GM12878 (cell line): ENCODE measurements at regions not wholly inside any gene's neighbourhood (a gene's known extent, or its start where the extent isn't known, plus 50 kb on each side); places are given as distances from the start of the nearest gene placed in this dataset.

Experiments used
- ATAC-seq: fragments of 200-7000 bp; cut with Tn5 transposase; 3 replicates; pipeline ENCODE4 v1.9.1; 2020; ENCODE audit warnings: mild to moderate bottlenecking, moderate library complexity
- BruUV-seq: library from RNA; stranded (reverse); fragments of 400-500 nt; replicated peaks from 2 replicates; lab custom pipeline; 2021; lab: Mats Ljungman, UMichigan
- CTCF ChIA-PET: fragments of 300-600 bp; sonication (Branson Sonifier 250); formaldehyde crosslinking; extraction: SDS; loops from one replicate; lab custom pipeline; 2021; ENCODE audit warnings: inconsistent platforms; lab: Yijun Ruan, JAX
- POLR2A ChIA-PET: fragments of 350-600 bp; formaldehyde crosslinking; extraction: SDS; loops from one replicate; lab custom pipeline; 2021; ENCODE audit warnings: inconsistent platforms; lab: Charles Lee
- RAD21 ChIA-PET: fragments of 300-600 bp; sonication (Branson Sonifier 250); formaldehyde crosslinking; loops from one replicate; lab custom pipeline; 2023; ENCODE audit warnings: antibody characterized with exemption; ENCODE audit not compliant: unreplicated experiment; lab: Charles Lee
- SMC1A ChIA-PET: fragments of 300-600 bp; sonication (Branson Sonifier 250); formaldehyde crosslinking; loops from one replicate; lab custom pipeline; 2023; ENCODE audit not compliant: unreplicated experiment, uncharacterized antibody; lab: Charles Lee
- DNase-seq: peaks from one replicate; pipeline ENCODE4 v3.0.0-alpha.2; 2011; ENCODE audit warnings: low read depth, low spot score
- FAIRE-seq: peaks from 3 replicates; lab custom pipeline; 2011; peaks lifted over from hg19 to GRCh38; lab: Jason Lieb, UNC
- H2AFZ ChIP-seq: 2 replicates; pipeline ENCODE4 v1.6.0; 2011; ENCODE audit warnings: low read depth, low read length, control low read depth; ENCODE audit not compliant: control insufficient read depth
- H3K27ac ChIP-seq: 2 replicates; pipeline ENCODE4 v1.5.1; 2011; ENCODE audit warnings: control low read depth; ENCODE audit not compliant: control insufficient read depth, insufficient read depth
- H3K27me3 ChIP-seq, 2 experiments: replicated peaks in 1 of 2; 2 replicates each; pipeline versions ENCODE4 v1.6.0 to v1.6.1; 2011; ENCODE audit warnings: low read length in 1 of 2; ENCODE audit not compliant: control insufficient read depth in 2 of 2, insufficient read depth in 2 of 2
- H3K36me3 ChIP-seq, 2 experiments: 2 replicates each; pipeline ENCODE4 v1.5.1; 2011; ENCODE audit warnings: low read length in 1 of 2; ENCODE audit not compliant: control insufficient read depth in 2 of 2, insufficient read depth in 2 of 2
- H3K4me1 ChIP-seq: 2 replicates; pipeline ENCODE4 v1.6.1; 2011; ENCODE audit warnings: mild to moderate bottlenecking, low read length, moderate library complexity, mixed read lengths; ENCODE audit not compliant: control insufficient read depth, insufficient read depth
- H3K4me2 ChIP-seq: 2 replicates; pipeline ENCODE4 v1.6.0; 2011; ENCODE audit warnings: control low read depth; ENCODE audit not compliant: control insufficient read depth, insufficient read depth
- H3K4me3 ChIP-seq: fragments of 200-600 bp; sonication (generic); 2 replicates; pipeline ENCODE4 v1.5.1; 2016
- H3K79me2 ChIP-seq: 2 replicates; pipeline ENCODE4 v1.6.0; 2011; ENCODE audit warnings: low read length; ENCODE audit not compliant: control insufficient read depth, insufficient read depth
- H3K9ac ChIP-seq: 2 replicates; pipeline ENCODE4 v1.8.0; 2011; ENCODE audit warnings: low read length, control low read depth, mixed read lengths; ENCODE audit not compliant: control insufficient read depth, insufficient read depth
- H3K9me3 ChIP-seq: replicated peaks from 3 replicates; pipeline ENCODE4 v1.5.1; 2011; ENCODE audit warnings: mild to moderate bottlenecking, low read length; ENCODE audit not compliant: control insufficient read depth, insufficient read depth
- H4K20me1 ChIP-seq: 2 replicates; pipeline ENCODE4 v1.6.0; 2011; ENCODE audit not compliant: control insufficient read depth, insufficient read depth
- BMI1 ChIP-seq: fragments of 450-650 bp; IDR thresholded peaks from 2 replicates; pipeline ENCODE4 v1.6.1; 2016; ENCODE audit warnings: mild to moderate bottlenecking, moderate library complexity, borderline replicate concordance
- CTCF ChIP-seq, 3 experiments: IDR thresholded peaks in 2 of 3; conservative IDR thresholded peaks in 1 of 3; 2 replicates each; pipeline ENCODE4 v1.5.1; 2011; ENCODE audit warnings: low read depth in 3 of 3, low read length in 3 of 3, mild to moderate bottlenecking in 3 of 3, control low read depth in 2 of 3, moderate library complexity in 2 of 3, inconsistent platforms in 1 of 3, mixed read lengths in 1 of 3; ENCODE audit not compliant: control insufficient read depth in 2 of 3, insufficient read depth in 1 of 3; ENCODE audit errors: extremely low read depth in 1 of 3
- E4F1 ChIP-seq: fragments of 450-650 bp; IDR thresholded peaks from 2 replicates; pipeline ENCODE4 v1.6.1; 2018; ENCODE audit warnings: borderline replicate concordance, mild to moderate bottlenecking; ENCODE audit not compliant: partially characterized antibody
- ELK1 ChIP-seq: IDR thresholded peaks from 2 replicates; pipeline ENCODE4 v1.6.1; 2012; ENCODE audit warnings: low read depth, low read length, improper control_type of control experiment
- ESRRA ChIP-seq: IDR thresholded peaks from 2 replicates; pipeline ENCODE4 v1.6.1; 2012; ENCODE audit warnings: mild to moderate bottlenecking, low read length, improper control_type of control experiment
- EZH2 ChIP-seq: IDR thresholded peaks from 2 replicates; pipeline ENCODE4 v1.6.1; 2012; ENCODE audit warnings: low read depth, mild to moderate bottlenecking, control low read depth, inconsistent platforms, low read length, borderline replicate concordance; ENCODE audit not compliant: control insufficient read depth
- GABPA ChIP-seq: IDR thresholded peaks from 2 replicates; pipeline ENCODE4 v1.6.1; 2014; ENCODE audit warnings: antibody characterized with exemption, low read depth, mild to moderate bottlenecking, inconsistent platforms
- HDAC2 ChIP-seq: fragments of 200-600 bp; sonication (generic); IDR thresholded peaks from 2 replicates; pipeline ENCODE4 v1.6.1; 2017
- POLR2A ChIP-seq: IDR thresholded peaks from 2 replicates; pipeline ENCODE4 v1.6.1; 2011; ENCODE audit warnings: low read depth, mild to moderate bottlenecking, low read length
- RB1 ChIP-seq: fragments of 450-650 bp; formaldehyde crosslinking; IDR thresholded peaks from 2 replicates; pipeline ENCODE4 v1.6.1; 2017; ENCODE audit warnings: mild to moderate bottlenecking, borderline replicate concordance
- SMARCA5 ChIP-seq: fragments of 450-650 bp; IDR thresholded peaks from 2 replicates; pipeline ENCODE4 v1.6.1; 2017; ENCODE audit warnings: mild to moderate bottlenecking
- YY1 ChIP-seq: IDR thresholded peaks from 2 replicates; pipeline ENCODE4 v1.6.1; 2011; ENCODE audit warnings: low read depth, mild to moderate bottlenecking, low read length
- ZNF384 ChIP-seq: IDR thresholded peaks from 2 replicates; pipeline ENCODE4 v1.6.1; 2012; ENCODE audit warnings: low read depth, mild to moderate bottlenecking, low read length, improper control_type of control experiment, borderline replicate concordance
- WGBS: methylation state at CpG from one replicate; pipeline ENCODE4 v1.1.6; 2016; ENCODE audit warnings: low lambda C conversion rate; ENCODE audit not compliant: insufficient replicate concordance, insufficient coverage; ENCODE audit errors: missing lambda C conversion rate; 5-methylcytosine and 5-hydroxymethylcytosine counted together
- in situ Hi-C: fragments of 300-500 bp; cut with MboI; formaldehyde crosslinking; loops from 9 replicates; pipeline ENCODE4 v1.14.3; 2018; ENCODE audit warnings: mixed read lengths
- intact Hi-C: fragments of 100-400 bp; cut with micrococcal nuclease; formaldehyde crosslinking; loops from one replicate; pipeline ENCODE4 v1.14.2; 2022; ENCODE audit not compliant: unreplicated experiment

GRCh38 chr20:56094228-56094627 is 88.9 kb upstream of the CBLN4 start:
- in situ Hi-C loops = no loop called here

GRCh38 chr20:56098981-56099500 is 93.7 kb upstream of the CBLN4 start:
- Histone ChIP-seq H4K20me1 (no peaks in the 10 kb centered on the region), H3K4me2 (no peak overlapping the region), H3K9ac (no peak overlapping the region), H3K36me3 (no peaks in the 10 kb centered on the region), H3K27ac (no peak overlapping the region), H3K4me3 (no peak overlapping the region), H3K9me3 (no peaks in the 10 kb centered on the region; the same call in 2 of the 3 replicates), H2AFZ (no peak overlapping the region), H3K4me1 (no peaks in the 10 kb centered on the region), H3K27me3 (no peaks in the 10 kb centered on the region), H3K79me2 (no peaks in the 10 kb centered on the region)
- ChIA-PET SMC1A (no interaction called here), RAD21 (no interaction called here), CTCF (no interaction called here), POLR2A (no interaction called here)
- FAIRE-seq (no peak), ATAC-seq (no peak), DNase-seq (no peak)
- intact Hi-C loops = no loop called here
- WGBS = 22% methylated on average over 1 of the region's 1 CpG
- BruUV-seq = no TSS peak
- TF ChIP-seq SMARCA5 = no peak
- TF ChIP-seq YY1 = no peak
- TF ChIP-seq ELK1 = no peak
- TF ChIP-seq E4F1 = no peak
- TF ChIP-seq BMI1 = no peak
- TF ChIP-seq HDAC2 = no peak
- TF ChIP-seq GABPA = no peak
- TF ChIP-seq EZH2 = no peak
- no peak for TF ChIP-seq CTCF (IDR thresholded peaks at IDR 0.05 in 2 of 3, conservative IDR thresholded peaks at IDR 0.05 in 1 of 3; ENCODE audit: control insufficient read depth in 2 of 3, extremely low read depth in 1 of 3, insufficient read depth in 1 of 3, low read depth in 3 of 3, low read length in 3 of 3)
- no peak for TF ChIP-seq ESRRA
- in situ Hi-C loops = no loop called here

More at GRCh38 chr20:56094228-56094627, 88.9 kb upstream of the CBLN4 start:
- Histone ChIP-seq H4K20me1 (no peaks in the 10 kb centered on the region), H3K79me2 (no peaks in the 10 kb centered on the region), H3K9ac (no peak overlapping the region), H3K4me3 (no peak overlapping the region), H3K4me2 (no peak overlapping the region), H3K36me3 (no peaks in the 10 kb centered on the region), H3K9me3 (no peaks in the 10 kb centered on the region; the same call in 2 of the 3 replicates), H3K27me3 (no peaks in the 10 kb centered on the region), H2AFZ (no peak overlapping the region), H3K4me1 (no peaks in the 10 kb centered on the region), H3K27ac (no peak overlapping the region)
- CTCF ChIA-PET = no interaction called here
- POLR2A ChIA-PET = no interaction called here
- no TSS peak for BruUV-seq
- intact Hi-C loops = no loop called here
- no peak for ATAC-seq
- TF ChIP-seq POLR2A = no peak
- no peak for TF ChIP-seq RB1
- no peak for TF ChIP-seq ZNF384
- 14% methylated on average over 5 of the region's 5 CpGs for WGBS
- DNase-seq = no peak
- RAD21 ChIA-PET = no interaction called here
- FAIRE-seq = no peak
- SMC1A ChIA-PET = no interaction called here
